B cell (primary cell): ENCODE measurements at regions not wholly inside any gene's neighbourhood (a gene's known extent, or its start where the extent isn't known, plus 50 kb on each side); places are given as distances from the start of the nearest gene placed in this dataset.

Source experiments
- ATAC-seq: fragments of 200-7000 bp; cut with Tn5 transposase; one replicate; pipeline ENCODE4 v1.10.0; 2021; ENCODE audit warnings: low read depth, mild to moderate bottlenecking, moderate number of reproducible peaks, moderate library complexity
- CTCF ChIA-PET: fragments of 350-600 bp; sonication (Branson Sonifier 250); formaldehyde crosslinking; loops from one replicate; lab custom pipeline; 2021; ENCODE audit warnings: antibody characterized with exemption, inconsistent platforms; lab: Charles Lee
- POLR2A ChIA-PET: fragments of 350-600 bp; sonication (Branson Sonifier 250); formaldehyde crosslinking; loops from one replicate; lab custom pipeline; 2021; ENCODE audit warnings: antibody characterized with exemption; lab: Charles Lee
- DNase-seq: peaks from one replicate; pipeline ENCODE4 v3.0.0; 2013
- H2AFZ ChIP-seq: 2 replicates; pipeline ENCODE4 v1.6.1; 2012; ENCODE audit warnings: mild to moderate bottlenecking, low read depth, low read length; ENCODE audit not compliant: insufficient read depth, poor library complexity, severe bottlenecking
- H3K27ac ChIP-seq, 2 donors: 1 replicate in 1 of 2; 2 replicates in 1 of 2; pipeline ENCODE4 v1.5.1; 2012 to 2013; ENCODE audit warnings: low read length in 2 of 2, mild to moderate bottlenecking in 2 of 2, moderate library complexity in 1 of 2
- H3K27me3 ChIP-seq, 4 experiments: fragments of 200-600 bp in 1 of 4; sonication (generic) in 1 of 4; replicated peaks in 1 of 4; 1 replicate in 2 of 4; 2 replicates in 2 of 4; pipeline versions ENCODE4 v1.6.1 to v1.7.0; 2013 to 2016; ENCODE audit warnings: low read length in 3 of 4, mild to moderate bottlenecking in 2 of 4, mixed read lengths in 1 of 4, moderate library complexity in 1 of 4; ENCODE audit not compliant: insufficient read depth in 4 of 4, control insufficient read depth in 3 of 4; ENCODE audit errors: control extremely low read depth in 1 of 4
- H3K36me3 ChIP-seq, 2 experiments: replicated peaks in 1 of 2; 1 replicate in 1 of 2; 2 replicates in 1 of 2; pipeline versions ENCODE4 v1.6.1 to v1.7.1; 2013; ENCODE audit warnings: low read length in 1 of 2; ENCODE audit not compliant: insufficient read depth in 2 of 2, control insufficient read depth in 1 of 2; ENCODE audit errors: control extremely low read depth in 1 of 2, extremely low read depth in 1 of 2
- H3K4me1 ChIP-seq, 2 donors: fragments of 200-600 bp in 1 of 2; sonication (generic) in 1 of 2; 1 replicate in 1 of 2; 2 replicates in 1 of 2; pipeline versions ENCODE4 v1.5.1 to v1.6.1; 2013 to 2017; ENCODE audit warnings: low read length in 2 of 2; ENCODE audit not compliant: control insufficient read depth in 2 of 2, insufficient read depth in 2 of 2
- H3K4me2 ChIP-seq: replicated peaks from 2 replicates; pipeline ENCODE3; 2012; ENCODE audit warnings: mild to moderate bottlenecking, low read depth, low read length; ENCODE audit not compliant: poor library complexity, severe bottlenecking
- H3K4me3 ChIP-seq, 5 experiments: fragments of 200-600 bp in 1 of 5; sonication (generic) in 1 of 5; 1 replicate in 3 of 5; 2 replicates in 2 of 5; pipeline versions ENCODE4 v1.5.1 to v1.7.0; 2011 to 2016; ENCODE audit warnings: low read length in 4 of 5, mild to moderate bottlenecking in 4 of 5, low read depth in 2 of 5, control low read depth in 1 of 5, moderate library complexity in 1 of 5; ENCODE audit not compliant: insufficient read depth in 1 of 5; ENCODE audit errors: control extremely low read depth in 1 of 5, extremely low read depth in 1 of 5
- H3K79me2 ChIP-seq: fragments of 200-600 bp; sonication (generic); one replicate; pipeline ENCODE4 v1.6.0; 2016; ENCODE audit warnings: low read length; ENCODE audit not compliant: control insufficient read depth, insufficient read depth
- H3K9ac ChIP-seq: fragments of 200-600 bp; sonication (generic); 2 replicates; pipeline ENCODE4 v1.6.1; 2017; ENCODE audit warnings: mild to moderate bottlenecking, low read length, moderate library complexity
- H3K9me3 ChIP-seq, 3 donors: one replicate each; pipeline versions ENCODE4 v1.6.1 to v1.7.1; 2013; ENCODE audit warnings: low read length in 2 of 3; ENCODE audit not compliant: control insufficient read depth in 2 of 3, insufficient read depth in 1 of 3; ENCODE audit errors: control extremely low read depth in 1 of 3
- H4K20me1 ChIP-seq: 2 replicates; pipeline ENCODE4 v1.6.0; 2012; ENCODE audit warnings: mild to moderate bottlenecking, low read length; ENCODE audit not compliant: insufficient read depth, control insufficient read depth, poor library complexity, severe bottlenecking
- H3K27ac Mint-ChIP-seq: one replicate; pipeline ENCODE4 v1.8.0; 2021; ENCODE audit warnings: mixed read lengths
- H3K27me3 Mint-ChIP-seq: one replicate; pipeline ENCODE4 v1.8.0; 2021; ENCODE audit warnings: mixed read lengths
- H3K4me1 Mint-ChIP-seq: one replicate; pipeline ENCODE4 v1.8.0; 2021; ENCODE audit warnings: mixed read lengths
- H3K4me3 Mint-ChIP-seq: one replicate; pipeline ENCODE4 v1.8.0; 2021; ENCODE audit warnings: mixed read lengths
- H3K9me3 Mint-ChIP-seq: one replicate; pipeline ENCODE4 v1.8.0; 2022; ENCODE audit warnings: mixed read lengths; ENCODE audit not compliant: insufficient read depth
- CTCF ChIP-seq: fragments of 200-600 bp; IDR thresholded peaks from one replicate; pipeline ENCODE4 v1.8.0; 2022; ENCODE audit warnings: antibody characterized with exemption, mild to moderate bottlenecking
- EZH2 ChIP-seq: IDR thresholded peaks from 2 replicates; pipeline ENCODE4 v1.6.1; 2012; ENCODE audit warnings: borderline replicate concordance, low read depth, mild to moderate bottlenecking, moderate library complexity, low read length; ENCODE audit not compliant: insufficient read depth, poor library complexity, severe bottlenecking
- WGBS: methylation state at CpG from one replicate; pipeline ENCODE4 v1.1.5; 2013; ENCODE audit warnings: missing lambda C conversion rate; ENCODE audit not compliant: insufficient coverage; 5-methylcytosine and 5-hydroxymethylcytosine counted together
- intact Hi-C: fragments of 100-400 bp; cut with micrococcal nuclease; formaldehyde crosslinking; loops from one replicate; pipeline ENCODE4 v1.10.0; 2022

- Histone ChIP-seq H2AFZ (no peak overlapping the region), H3K9me3 (no peaks in the 10 kb centered on the region), H3K79me2 (no peaks in the 10 kb centered on the region), H3K27me3 (no peaks in the 10 kb centered on the region), H3K9ac (no peak overlapping the region), H3K36me3 (no peaks in the 10 kb centered on the region), H3K27ac (no peak overlapping the region), H3K4me2 (no peak overlapping the region), H3K4me3 (no peak overlapping the region), H3K4me1 (no peaks in the 10 kb centered on the region), H4K20me1 (no peaks in the 10 kb centered on the region)
- no peak overlapping the region for H3K27ac Mint-ChIP-seq
- CTCF ChIA-PET = no interaction called here
- no peaks in the 10 kb centered on the region for H3K27me3 Mint-ChIP-seq
- ATAC-seq (no peak), DNase-seq (no peak)
- H3K9me3 Mint-ChIP-seq = no peaks in the 10 kb centered on the region
- H3K4me1 Mint-ChIP-seq = no peaks in the 10 kb centered on the region
- 100% methylated on average over 1 of the region's 2 CpGs for WGBS
- no peak overlapping the region for H3K4me3 Mint-ChIP-seq
- TF ChIP-seq EZH2 (no peak), CTCF (no peak)
- intact Hi-C loops = no loop called here
- POLR2A ChIA-PET = no interaction called here
These were observed 97.0 kb upstream of the PDE1C start for GRCh38 chr7:32167256-32167655.

- H3K4me1 ChIP-seq = no peaks in the 10 kb centered on the region
- H3K27me3 Mint-ChIP-seq = no peaks in the 10 kb centered on the region
- CTCF ChIA-PET = no interaction called here
These were observed 94.3 kb upstream of the PDE1C start for GRCh38 chr7:32164341-32164996.

More at GRCh38 chr7:32164341-32164996, 94.3 kb upstream of the PDE1C start:
- Histone ChIP-seq H3K9me3 (no peaks in the 10 kb centered on the region), H3K36me3 (no peaks in the 10 kb centered on the region), H3K79me2 (no peaks in the 10 kb centered on the region), H2AFZ (no peak overlapping the region), H3K4me2 (no peak overlapping the region), H3K9ac (no peak overlapping the region), H3K4me3 (no peak overlapping the region), H3K27ac (no peak overlapping the region), H3K27me3 (no peaks in the 10 kb centered on the region), H4K20me1 (no peaks in the 10 kb centered on the region)
- no peaks in the 10 kb centered on the region for H3K9me3 Mint-ChIP-seq
- H3K4me3 Mint-ChIP-seq = no peak overlapping the region
- no peak for TF ChIP-seq EZH2
- TF ChIP-seq CTCF = no peak
- intact Hi-C loops = no loop called here
- WGBS = 100% methylated on average over 1 of the region's 1 CpG
- H3K4me1 Mint-ChIP-seq = no peaks in the 10 kb centered on the region
- ATAC-seq (no peak), DNase-seq (no peak)
- POLR2A ChIA-PET = no interaction called here
- H3K27ac Mint-ChIP-seq = no peak overlapping the region
